GM12865 (cell line): ENCODE measurements at regions not wholly inside any gene's neighbourhood (a gene's known extent, or its start where the extent isn't known, plus 50 kb on each side); places are given as distances from the start of the nearest gene placed in this dataset.
"Not testable (repeated sequence)": the region's sequence is repeated elsewhere in the genome, so short reads cannot be mapped to it uniquely, and the experiment has no call there.

Experiments used
- DNase-seq: peaks from one replicate; pipeline ENCODE4 v3.0.0; 2010; ENCODE audit warnings: low read depth
- H3K4me3 ChIP-seq: 2 replicates; pipeline ENCODE4 v1.5.1; 2011; ENCODE audit warnings: mild to moderate bottlenecking, low read depth, low read length, control low read depth
- TF ChIP-seq, protein P1 (sequence below): IDR thresholded peaks from 2 replicates; pipeline ENCODE4 v1.5.1; 2011; ENCODE audit warnings: low read length, control low read depth, low read depth, inconsistent platforms; ENCODE audit not compliant: insufficient read depth; ENCODE audit errors: missing control alignments

DNA sequence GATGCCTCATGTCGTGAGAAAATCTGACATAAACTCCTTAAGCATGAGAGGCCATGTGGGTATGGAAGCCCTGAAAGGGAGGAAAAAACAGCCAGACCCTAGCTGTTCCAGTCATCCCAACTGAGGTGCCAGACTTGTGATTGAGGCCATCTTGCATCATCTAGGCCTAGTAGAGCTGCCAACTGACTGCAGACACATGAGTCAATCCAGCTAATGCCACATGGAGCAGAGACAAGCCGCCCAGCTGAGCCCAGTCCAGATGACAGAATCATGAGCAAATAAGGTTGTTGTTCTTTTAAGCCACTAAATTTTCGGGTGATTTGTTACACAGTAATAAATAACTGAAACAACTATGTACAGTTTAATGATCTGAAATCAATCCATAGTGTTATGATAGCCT is 680.9 kb downstream of the MAFB start:
- no peak overlapping the region for H3K4me3 ChIP-seq
- DNase-seq: no peak
- TF ChIP-seq, protein P1, sequence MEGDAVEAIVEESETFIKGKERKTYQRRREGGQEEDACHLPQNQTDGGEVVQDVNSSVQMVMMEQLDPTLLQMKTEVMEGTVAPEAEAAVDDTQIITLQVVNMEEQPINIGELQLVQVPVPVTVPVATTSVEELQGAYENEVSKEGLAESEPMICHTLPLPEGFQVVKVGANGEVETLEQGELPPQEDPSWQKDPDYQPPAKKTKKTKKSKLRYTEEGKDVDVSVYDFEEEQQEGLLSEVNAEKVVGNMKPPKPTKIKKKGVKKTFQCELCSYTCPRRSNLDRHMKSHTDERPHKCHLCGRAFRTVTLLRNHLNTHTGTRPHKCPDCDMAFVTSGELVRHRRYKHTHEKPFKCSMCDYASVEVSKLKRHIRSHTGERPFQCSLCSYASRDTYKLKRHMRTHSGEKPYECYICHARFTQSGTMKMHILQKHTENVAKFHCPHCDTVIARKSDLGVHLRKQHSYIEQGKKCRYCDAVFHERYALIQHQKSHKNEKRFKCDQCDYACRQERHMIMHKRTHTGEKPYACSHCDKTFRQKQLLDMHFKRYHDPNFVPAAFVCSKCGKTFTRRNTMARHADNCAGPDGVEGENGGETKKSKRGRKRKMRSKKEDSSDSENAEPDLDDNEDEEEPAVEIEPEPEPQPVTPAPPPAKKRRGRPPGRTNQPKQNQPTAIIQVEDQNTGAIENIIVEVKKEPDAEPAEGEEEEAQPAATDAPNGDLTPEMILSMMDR: no peak

DNA sequence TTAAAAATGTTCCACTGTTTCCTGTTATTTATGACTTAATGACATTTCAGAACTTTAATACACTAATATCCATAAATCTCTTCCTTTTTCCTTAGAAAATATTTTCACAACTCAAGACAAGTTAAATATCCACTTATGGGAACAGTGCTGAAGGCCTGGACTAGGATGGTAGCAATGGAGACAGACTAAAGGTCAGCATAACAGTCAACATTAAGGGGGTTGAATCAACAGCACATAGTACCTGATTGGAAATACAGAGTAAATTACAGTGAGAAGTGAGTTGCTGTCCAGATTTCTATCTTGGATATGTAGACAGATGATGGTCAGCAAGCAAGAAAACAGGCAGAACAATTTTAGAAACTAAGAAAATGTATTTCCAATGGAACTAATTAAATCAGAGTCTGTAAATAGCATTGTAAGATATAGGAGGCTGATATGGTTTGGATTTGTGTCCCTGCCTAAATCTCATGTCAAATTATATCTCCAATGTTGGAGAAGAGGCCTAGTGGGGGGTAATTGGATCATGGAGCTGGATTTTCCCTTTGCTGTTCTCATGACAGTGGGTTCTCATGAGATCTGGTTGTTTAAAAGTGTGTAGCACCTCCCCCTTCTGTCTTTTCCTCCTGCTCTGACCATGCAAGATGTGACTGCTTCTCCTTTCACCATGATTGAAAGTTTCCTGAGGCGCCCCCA is 682.7 kb downstream of the MAFB start:
- H3K4me3 ChIP-seq: no peak overlapping the region
- DNase-seq: no peak
- TF ChIP-seq, protein P1: no peak

DNA sequence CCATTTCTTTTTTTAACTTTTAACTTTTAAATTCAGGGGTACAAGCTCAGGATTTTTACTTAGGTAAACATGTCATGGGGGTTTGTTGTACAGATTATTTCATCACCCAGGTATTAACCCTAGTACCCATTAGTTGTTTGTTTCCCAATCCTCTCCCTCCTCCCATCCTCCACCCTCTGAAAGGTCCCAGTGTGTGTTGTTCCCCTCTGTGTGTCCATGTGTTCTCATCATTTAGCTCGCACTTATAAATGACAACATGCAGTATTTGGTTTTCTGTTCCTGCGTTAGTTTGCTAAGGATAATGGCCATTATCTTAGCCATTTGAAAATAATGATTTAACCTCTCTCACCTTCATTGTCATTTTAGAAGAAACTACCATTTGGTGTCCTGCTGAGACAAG is 684.9 kb downstream of the MAFB start:
- DNase-seq, H3K4me3 ChIP-seq: not testable (repeated sequence)

DNA sequence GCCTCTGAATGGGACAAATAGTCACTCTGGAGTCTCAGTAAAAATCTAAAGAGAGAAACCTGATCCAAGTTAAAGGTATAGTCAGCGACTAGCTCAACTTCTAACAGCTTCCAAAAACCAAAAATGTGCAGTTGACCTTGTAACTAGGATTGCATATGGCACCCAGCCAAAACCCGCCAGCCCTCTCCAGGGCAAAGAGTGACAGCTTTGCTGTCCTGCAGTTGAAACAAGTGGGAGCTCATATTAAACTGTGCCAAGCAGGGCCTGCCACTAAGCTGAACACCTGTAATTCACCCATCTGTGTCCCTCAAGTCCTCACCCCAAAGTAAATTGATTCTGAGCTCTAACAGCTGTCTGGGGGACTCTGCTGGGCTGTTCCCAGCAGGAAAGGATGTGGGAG is 695.3 kb downstream of the MAFB start:
- TF ChIP-seq, protein P1: no peak
- no peak overlapping the region for H3K4me3 ChIP-seq
- no peak for DNase-seq

DNA sequence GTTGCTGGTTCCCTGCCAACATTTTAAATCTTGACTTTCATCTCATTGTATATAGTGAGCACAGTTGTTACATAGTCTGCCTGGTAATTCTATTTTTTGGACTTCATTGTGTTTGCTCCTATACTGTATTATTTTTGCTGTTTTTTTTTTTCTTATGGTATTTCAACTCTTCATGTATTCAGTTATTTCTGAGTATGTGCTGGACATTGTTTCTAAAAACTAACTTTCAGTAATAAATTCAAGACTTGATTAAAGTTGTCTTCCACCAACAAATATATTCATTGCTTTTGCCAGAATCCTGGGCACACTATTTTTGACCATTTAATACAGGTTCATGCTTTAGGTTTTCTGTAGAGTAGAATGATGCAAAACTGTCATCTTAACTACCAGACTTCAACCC is 698.3 kb downstream of the MAFB start:
- DNase-seq: no peak
- TF ChIP-seq, protein P1: no peak
- no peak overlapping the region for H3K4me3 ChIP-seq

DNA sequence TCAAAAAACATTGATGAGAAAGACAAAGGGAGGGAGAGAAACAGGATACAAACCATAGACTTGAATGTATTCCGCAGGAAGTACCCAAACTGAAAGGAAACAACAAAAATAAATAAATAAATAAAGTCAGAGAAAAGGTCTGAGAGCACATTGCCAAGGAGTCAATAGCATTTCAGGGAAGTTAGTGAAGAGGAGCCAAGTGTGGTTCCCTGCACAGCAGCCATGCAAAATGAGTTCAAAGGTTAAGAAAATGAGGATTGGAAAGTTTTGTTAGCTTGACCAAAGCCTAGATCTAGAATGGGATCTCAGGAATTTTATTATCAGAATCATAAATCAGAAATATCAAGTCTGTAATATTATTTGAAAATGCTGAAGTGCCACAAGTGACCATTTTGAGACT is 700.0 kb downstream of the MAFB start:
- TF ChIP-seq, protein P1: no peak
- no peak for DNase-seq
- H3K4me3 ChIP-seq: no peak overlapping the region

DNA sequence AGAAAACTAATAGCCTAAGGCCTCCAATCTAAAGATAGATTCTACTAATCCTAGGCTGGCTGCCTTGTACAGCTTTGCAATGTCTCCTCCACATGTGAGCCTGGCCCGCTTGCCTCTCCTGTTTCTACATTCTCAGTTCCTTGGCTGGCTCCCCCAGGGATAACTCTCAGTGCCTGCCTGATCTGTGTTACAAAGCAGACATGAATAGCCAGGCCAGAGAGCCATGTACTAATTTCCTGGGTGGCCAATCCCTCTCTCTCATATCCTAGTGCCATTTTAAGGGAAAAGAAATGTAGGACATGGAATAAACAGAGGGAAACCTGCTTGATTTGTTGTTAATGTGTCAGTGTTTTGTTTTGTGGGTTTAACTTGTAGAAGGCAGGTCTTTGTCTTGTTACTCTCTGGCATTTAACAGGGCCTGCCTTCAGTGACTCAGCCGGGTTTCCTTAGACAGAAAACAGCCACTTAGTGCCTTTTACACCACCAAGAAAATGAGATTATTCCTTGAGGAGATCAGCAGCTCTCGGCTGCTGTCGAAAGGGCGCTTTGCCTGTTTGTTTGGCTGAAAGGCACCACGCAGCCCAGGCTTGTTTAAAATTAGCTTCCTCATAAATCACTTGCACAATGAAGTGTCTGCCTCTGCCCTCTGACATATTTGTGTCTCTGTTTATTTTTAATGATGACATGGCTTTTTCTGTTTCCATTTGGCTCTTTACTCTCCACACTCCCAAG is 702.7 kb downstream of the MAFB start:
- no peak overlapping the region for H3K4me3 ChIP-seq
- no peak for DNase-seq
- TF ChIP-seq, protein P1: no peak
